Naive thymus-derived CD4-positive, alpha-beta T cell (primary cell): ENCODE measurements at regions not wholly inside any gene's neighbourhood (a gene's known extent, or its start where the extent isn't known, plus 50 kb on each side); places are given as distances from the start of the nearest gene placed in this dataset.

Experiments used
- ATAC-seq: fragments of 150-1000 bp; cut with Tn5 transposase; 2 replicates; pipeline ENCODE4 v1.10.0; 2021; ENCODE audit warnings: mild to moderate bottlenecking, moderate library complexity
- CTCF ChIA-PET: fragments of 350-600 bp; sonication (Branson Sonifier 250); formaldehyde crosslinking; loops from one replicate; lab custom pipeline; 2021; ENCODE audit warnings: antibody characterized with exemption; lab: Charles Lee
- POLR2A ChIA-PET: fragments of 350-600 bp; sonication (Branson Sonifier 250); formaldehyde crosslinking; loops from one replicate; lab custom pipeline; 2021; ENCODE audit warnings: antibody characterized with exemption, inconsistent platforms; lab: Charles Lee
- DNase-seq, 9 donors: peaks; one replicate each; pipeline versions ENCODE4 v3.0.0 to v3.0.0-alpha.2; 2020 to 2022; ENCODE audit warnings: mixed read lengths in 1 of 9
- H3K27ac ChIP-seq: one replicate; pipeline ENCODE4 v1.7.0; 2013; ENCODE audit warnings: mild to moderate bottlenecking, low read depth, low read length, moderate library complexity
- H3K27me3 ChIP-seq, 2 donors: one replicate each; pipeline ENCODE4 v1.7.0; 2013; ENCODE audit warnings: low read length in 2 of 2, mild to moderate bottlenecking in 2 of 2, moderate library complexity in 2 of 2; ENCODE audit not compliant: control insufficient read depth in 2 of 2, insufficient read depth in 2 of 2
- H3K36me3 ChIP-seq, 3 experiments: 1 replicate in 2 of 3; 2 replicates in 1 of 3; pipeline ENCODE4 v1.7.0; 2013; ENCODE audit warnings: low read length in 3 of 3, mild to moderate bottlenecking in 3 of 3, moderate library complexity in 1 of 3; ENCODE audit not compliant: insufficient read depth in 3 of 3, control insufficient read depth in 2 of 3
- H3K4me1 ChIP-seq, 2 donors: one replicate each; pipeline ENCODE4 v1.7.0; 2013; ENCODE audit warnings: low read length in 2 of 2, mild to moderate bottlenecking in 2 of 2, moderate library complexity in 1 of 2; ENCODE audit not compliant: control insufficient read depth in 2 of 2, insufficient read depth in 2 of 2
- H3K4me3 ChIP-seq: 2 replicates; pipeline ENCODE4 v1.7.0; 2013; ENCODE audit warnings: mild to moderate bottlenecking, low read length
- H3K9me3 ChIP-seq, 3 experiments: 1 replicate in 2 of 3; 2 replicates in 1 of 3; pipeline ENCODE4 v1.7.0; 2013; ENCODE audit warnings: low read length in 3 of 3; ENCODE audit not compliant: control insufficient read depth in 2 of 3
- H3K27ac Mint-ChIP-seq, 9 donors: one replicate each; pipeline ENCODE4 v1.8.0; 2020 to 2022; ENCODE audit warnings: mixed read lengths in 9 of 9, mild to moderate bottlenecking in 8 of 9, moderate library complexity in 5 of 9, inconsistent platforms in 2 of 9
- H3K27me3 Mint-ChIP-seq, 5 donors: one replicate each; pipeline ENCODE4 v1.8.0; 2021 to 2022; ENCODE audit warnings: mixed read lengths in 5 of 5, mild to moderate bottlenecking in 1 of 5
- H3K36me3 Mint-ChIP-seq, 5 donors: one replicate each; pipeline ENCODE4 v1.8.0; 2020 to 2022; ENCODE audit warnings: mixed read lengths in 5 of 5, mild to moderate bottlenecking in 3 of 5, inconsistent platforms in 1 of 5
- H3K4me1 Mint-ChIP-seq, 7 donors: one replicate each; pipeline ENCODE4 v1.8.0; 2020 to 2022; ENCODE audit warnings: mixed read lengths in 7 of 7, mild to moderate bottlenecking in 3 of 7, inconsistent platforms in 1 of 7
- H3K4me3 Mint-ChIP-seq, 10 donors: one replicate each; pipeline ENCODE4 v1.8.0; 2020 to 2022; ENCODE audit warnings: mild to moderate bottlenecking in 10 of 10, mixed read lengths in 10 of 10, moderate library complexity in 6 of 10, inconsistent platforms in 2 of 10
- H3K9me3 Mint-ChIP-seq, 11 donors: one replicate each; pipeline ENCODE4 v1.8.0; 2020 to 2022; ENCODE audit warnings: mixed read lengths in 11 of 11, mild to moderate bottlenecking in 4 of 11, inconsistent platforms in 1 of 11, moderate library complexity in 1 of 11
- intact Hi-C, 2 donors: fragments of 100-400 bp; cut with micrococcal nuclease; formaldehyde crosslinking; loops; one replicate each; pipeline ENCODE4 v1.15.1; 2023

DNA sequence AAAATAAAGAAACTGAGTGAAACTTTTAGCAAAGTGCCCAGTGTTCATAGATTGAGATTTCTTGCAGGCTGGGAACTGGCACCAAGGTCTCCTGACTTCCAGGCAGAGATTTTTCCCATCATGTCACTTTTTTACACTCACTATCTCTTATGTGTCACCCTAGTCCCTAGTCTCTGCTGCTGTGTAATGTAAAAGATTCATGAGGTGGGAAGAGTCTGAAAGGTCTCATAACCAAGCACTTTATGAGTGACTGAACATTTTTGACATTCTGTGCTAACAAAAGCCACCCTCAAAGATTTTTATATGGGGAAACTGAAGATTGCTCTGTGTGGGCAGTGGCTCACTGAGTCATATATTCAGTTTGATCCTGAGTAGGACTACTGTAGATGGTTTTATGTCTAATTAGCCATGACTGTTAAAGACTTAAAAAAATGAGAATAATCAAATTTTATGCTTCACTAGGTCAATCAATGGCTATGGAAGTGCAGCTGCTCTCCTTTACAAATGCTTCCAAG, 900.3 kb upstream of the SORCS1 start:
- Histone ChIP-seq H3K4me3 (no peak overlapping the region), H3K9me3 (no peaks in the 10 kb centered on the region), H3K27me3 (no peaks in the 10 kb centered on the region), H3K27ac (no peak overlapping the region), H3K4me1 (no peaks in the 10 kb centered on the region), H3K36me3 (no peaks in the 10 kb centered on the region)
- Mint-ChIP-seq H3K9me3 (peaks cover 0 to 16% (median 6%) of the 10 kb centered on the region in 11 donors), H3K27ac (no peak overlapping the region), H3K4me1 (no peaks in the 10 kb centered on the region), H3K27me3 (no peaks in the 10 kb centered on the region), H3K4me3 (no peak overlapping the region), H3K36me3 (no peaks in the 10 kb centered on the region)
- intact Hi-C loops: no loop called here
- ChIA-PET CTCF (no interaction called here), POLR2A (no interaction called here)
- DNase-seq: no peak
- no peak for ATAC-seq

DNA sequence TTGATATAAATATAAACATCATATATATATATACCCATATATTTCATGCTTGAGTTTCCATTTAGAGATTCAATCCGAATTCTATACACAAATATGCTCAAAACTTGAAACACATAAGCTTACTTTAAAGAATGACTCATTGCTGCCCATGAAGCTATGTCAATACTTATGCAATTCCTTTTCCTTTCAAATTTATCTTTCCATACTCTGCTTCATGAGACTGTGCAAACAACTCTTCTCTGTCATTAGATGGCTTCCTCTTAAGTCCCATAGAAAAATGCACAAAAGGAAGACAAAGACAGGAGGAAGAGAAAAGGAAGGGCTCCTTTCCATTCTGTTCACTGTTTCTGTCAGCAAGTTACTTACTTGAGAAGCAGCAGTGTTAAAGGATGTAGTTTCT, 895.7 kb upstream of the SORCS1 start:
- Histone ChIP-seq H3K27me3 (no peaks in the 10 kb centered on the region), H3K4me3 (no peak overlapping the region), H3K36me3 (no peaks in the 10 kb centered on the region), H3K9me3 (no peaks in the 10 kb centered on the region), H3K27ac (no peak overlapping the region), H3K4me1 (no peaks in the 10 kb centered on the region)
- Mint-ChIP-seq H3K27ac (no peak overlapping the region), H3K4me1 (peaks cover 0 to 2% (median 0%) of the 10 kb centered on the region in 7 donors), H3K36me3 (no peaks in the 10 kb centered on the region), H3K4me3 (no peak overlapping the region), H3K27me3 (no peaks in the 10 kb centered on the region), H3K9me3 (peaks cover 0 to 20% (median 7%) of the 10 kb centered on the region in 11 donors)
- DNase-seq (no peak), ATAC-seq (no peak)
- ChIA-PET CTCF (no interaction called here), POLR2A (no interaction called here)
- intact Hi-C loops: no loop called here

DNA sequence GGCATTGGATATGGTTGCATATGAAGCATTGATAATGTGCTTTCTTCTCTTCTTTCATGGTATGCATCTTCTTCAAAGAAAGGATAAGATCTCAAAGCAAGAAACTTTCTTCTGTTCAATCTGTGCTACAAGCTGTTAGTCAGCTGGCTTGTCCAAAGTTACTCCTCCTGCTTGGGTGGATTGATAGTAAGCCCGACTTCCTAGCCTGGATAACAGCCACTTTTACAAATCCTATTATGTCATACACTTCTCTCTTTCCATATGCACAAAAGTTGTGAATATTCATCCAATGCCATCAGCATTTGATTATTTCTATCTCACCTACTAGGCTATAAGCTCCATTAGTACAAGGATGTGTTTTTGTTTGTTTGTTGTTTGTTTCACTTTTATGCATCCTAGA, 891.0 kb upstream of the SORCS1 start:
- no peaks in the 10 kb centered on the region for H3K27me3 ChIP-seq
- H3K27ac ChIP-seq: no peak overlapping the region
- no peaks in the 10 kb centered on the region for H3K4me1 ChIP-seq
- ATAC-seq: no peak
- POLR2A ChIA-PET: no interaction called here
- no peak for DNase-seq
- H3K9me3 ChIP-seq: no peaks in the 10 kb centered on the region
- peaks cover 0 to 19% (median 10%) of the 10 kb centered on the region in 11 donors for H3K9me3 Mint-ChIP-seq
- H3K4me1 Mint-ChIP-seq: peaks cover 0 to 2% (median 0%) of the 10 kb centered on the region in 7 donors
- CTCF ChIA-PET: no interaction called here
- intact Hi-C loops: no loop called here
- H3K4me3 ChIP-seq: no peak overlapping the region
- H3K27ac Mint-ChIP-seq: no peak overlapping the region
- H3K27me3 Mint-ChIP-seq: no peaks in the 10 kb centered on the region
- H3K36me3 Mint-ChIP-seq: no peaks in the 10 kb centered on the region
- no peak overlapping the region for H3K4me3 Mint-ChIP-seq
- H3K36me3 ChIP-seq: no peaks in the 10 kb centered on the region

DNA sequence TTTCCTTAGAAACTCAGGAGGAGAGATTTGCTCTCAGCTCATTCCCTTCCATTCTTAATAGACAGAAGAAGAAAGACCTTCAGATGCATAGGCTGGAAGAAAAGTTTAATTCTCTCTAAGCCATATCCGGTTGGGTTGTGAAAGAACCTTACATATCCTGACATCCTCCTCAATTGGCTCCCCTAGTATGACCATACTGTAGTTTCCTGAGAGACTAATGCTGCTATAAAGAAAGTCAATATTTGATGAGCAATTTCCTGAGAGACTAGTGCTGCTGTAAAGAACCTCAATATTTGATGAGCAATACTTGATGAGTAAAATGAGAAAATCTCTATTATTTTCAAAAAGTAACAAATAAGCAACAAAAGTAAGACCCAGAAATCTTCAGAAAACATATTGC, 888.5 kb upstream of the SORCS1 start:
- H3K9me3 Mint-ChIP-seq: peaks cover 0 to 18% (median 10%) of the 10 kb centered on the region in 11 donors
- no peaks in the 10 kb centered on the region for H3K36me3 Mint-ChIP-seq
- Histone ChIP-seq H3K4me3 (no peak overlapping the region), H3K9me3 (peaks cover 0 to 11% (median 0%) of the 10 kb centered on the region in 3 experiments), H3K27ac (no peak overlapping the region), H3K27me3 (no peaks in the 10 kb centered on the region), H3K36me3 (no peaks in the 10 kb centered on the region), H3K4me1 (no peaks in the 10 kb centered on the region)
- ChIA-PET POLR2A (no interaction called here), CTCF (no interaction called here)
- intact Hi-C loops: no loop called here
- ATAC-seq (no peak), DNase-seq (no peak)
- H3K27me3 Mint-ChIP-seq: no peaks in the 10 kb centered on the region
- no peak overlapping the region for H3K4me3 Mint-ChIP-seq
- no peaks in the 10 kb centered on the region for H3K4me1 Mint-ChIP-seq
- no peak overlapping the region for H3K27ac Mint-ChIP-seq

DNA sequence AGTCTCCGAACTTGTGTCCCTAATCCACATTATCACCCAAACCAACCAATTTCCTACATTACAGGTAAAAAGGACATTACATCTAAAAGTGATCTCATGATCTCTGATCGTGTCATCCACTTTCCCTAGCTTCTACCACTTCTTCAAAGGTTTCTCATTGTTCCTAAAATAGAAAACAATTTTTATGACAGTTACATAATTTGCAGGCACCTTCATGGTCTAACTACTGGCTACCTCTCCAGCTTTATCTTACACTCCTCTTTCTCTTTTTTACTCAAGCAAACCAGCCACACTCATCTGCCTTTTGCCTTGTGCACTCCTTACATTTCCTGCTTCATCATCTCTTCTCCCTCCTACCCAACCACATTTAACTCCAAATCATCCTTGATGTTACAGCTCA, 886.7 kb upstream of the SORCS1 start:
- ChIA-PET CTCF (no interaction called here), POLR2A (no interaction called here)
- Histone ChIP-seq H3K27ac (no peak overlapping the region), H3K9me3 (peaks cover 0 to 12% (median 0%) of the 10 kb centered on the region in 3 experiments), H3K36me3 (no peaks in the 10 kb centered on the region), H3K27me3 (no peaks in the 10 kb centered on the region), H3K4me3 (no peak overlapping the region), H3K4me1 (no peaks in the 10 kb centered on the region)
- Mint-ChIP-seq H3K4me1 (no peaks in the 10 kb centered on the region), H3K9me3 (peaks cover 0 to 20% (median 8%) of the 10 kb centered on the region in 11 donors), H3K4me3 (no peak overlapping the region), H3K36me3 (no peaks in the 10 kb centered on the region), H3K27ac (no peak overlapping the region), H3K27me3 (no peaks in the 10 kb centered on the region)
- no peak for ATAC-seq
- intact Hi-C loops: no loop called here
- DNase-seq: no peak

DNA sequence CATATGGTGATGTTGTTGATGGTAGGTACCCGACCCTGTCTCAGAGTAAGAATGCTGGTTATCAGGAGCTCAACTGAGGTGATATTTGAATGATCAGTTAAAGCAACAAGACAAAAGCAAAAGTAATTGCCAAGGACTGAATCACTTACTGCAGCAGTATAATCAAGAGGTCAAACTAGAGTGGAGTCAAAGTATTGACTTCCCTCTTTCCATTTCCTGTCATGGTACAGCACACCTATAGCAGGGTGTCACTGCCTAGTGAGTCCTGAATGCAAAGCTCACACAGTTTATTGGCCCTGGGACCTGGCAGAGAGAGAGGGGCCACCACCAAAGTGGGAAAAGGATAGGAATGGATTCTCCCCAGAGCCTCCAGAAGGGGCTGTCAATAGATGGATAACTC, 886.1 kb upstream of the SORCS1 start:
- no peak overlapping the region for H3K27ac ChIP-seq
- DNase-seq: no peak
- no peaks in the 10 kb centered on the region for H3K36me3 ChIP-seq
- Mint-ChIP-seq H3K27ac (no peak overlapping the region), H3K4me1 (no peaks in the 10 kb centered on the region), H3K27me3 (no peaks in the 10 kb centered on the region), H3K9me3 (peaks cover 0 to 17% (median 7%) of the 10 kb centered on the region in 11 donors), H3K36me3 (no peaks in the 10 kb centered on the region), H3K4me3 (no peak overlapping the region)
- POLR2A ChIA-PET: no interaction called here
- no peak for ATAC-seq
- intact Hi-C loops: no loop called here
- H3K27me3 ChIP-seq: no peaks in the 10 kb centered on the region
- peaks cover 0 to 12% (median 0%) of the 10 kb centered on the region in 3 experiments for H3K9me3 ChIP-seq
- CTCF ChIA-PET: no interaction called here
- H3K4me3 ChIP-seq: no peak overlapping the region
- H3K4me1 ChIP-seq: no peaks in the 10 kb centered on the region

DNA sequence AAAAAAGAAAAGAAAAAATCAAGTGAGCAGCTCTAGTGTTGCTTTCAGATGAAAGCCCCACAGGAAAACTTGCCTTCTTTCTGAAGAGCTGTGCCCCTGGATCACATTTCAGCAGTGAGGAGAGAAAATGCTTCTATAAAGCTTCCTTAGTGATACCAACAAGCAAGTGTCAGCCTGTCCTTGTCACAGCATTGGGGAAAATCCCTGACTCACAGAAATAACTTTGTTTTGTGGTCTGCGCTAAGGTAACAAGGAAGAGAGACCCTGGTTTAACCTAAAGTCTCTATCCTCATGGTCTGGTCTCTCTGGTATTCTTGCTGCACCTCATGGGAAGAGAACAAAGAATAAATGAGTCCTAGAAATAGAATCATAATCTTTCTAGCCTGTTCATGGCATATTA, 885.2 kb upstream of the SORCS1 start:
- ChIA-PET CTCF (no interaction called here), POLR2A (no interaction called here)
- ATAC-seq (no peak), DNase-seq (no peak)
- Mint-ChIP-seq H3K27me3 (no peaks in the 10 kb centered on the region), H3K9me3 (peaks cover 0 to 17% (median 6%) of the 10 kb centered on the region in 11 donors), H3K4me3 (no peak overlapping the region), H3K4me1 (no peaks in the 10 kb centered on the region), H3K27ac (no peak overlapping the region), H3K36me3 (no peaks in the 10 kb centered on the region)
- Histone ChIP-seq H3K4me1 (no peaks in the 10 kb centered on the region), H3K36me3 (no peaks in the 10 kb centered on the region), H3K27me3 (no peaks in the 10 kb centered on the region), H3K9me3 (peaks cover 0 to 12% (median 0%) of the 10 kb centered on the region in 3 experiments), H3K4me3 (no peak overlapping the region), H3K27ac (no peak overlapping the region)
- intact Hi-C loops: no loop called here
